Duodenal mucosa (tissue), 2 donors: ENCODE measurements at regions not wholly inside any gene's neighbourhood (a gene's known extent, or its start where the extent isn't known, plus 50 kb on each side); places are given as distances from the start of the nearest gene placed in this dataset.

Source experiments
- H3K27ac ChIP-seq: one replicate; pipeline ENCODE4 v1.7.0; 2013; ENCODE audit warnings: low read depth, low read length
- H3K27me3 ChIP-seq, 2 donors: one replicate each; pipeline ENCODE4 v1.7.0; 2013; ENCODE audit warnings: low read length in 2 of 2, control low read depth in 1 of 2; ENCODE audit not compliant: insufficient read depth in 2 of 2, control insufficient read depth in 1 of 2
- H3K36me3 ChIP-seq, 2 donors: one replicate each; pipeline ENCODE4 v1.7.0; 2013; ENCODE audit warnings: low read length in 2 of 2, control low read depth in 1 of 2; ENCODE audit not compliant: insufficient read depth in 2 of 2, control insufficient read depth in 1 of 2
- H3K4me1 ChIP-seq, 2 donors: one replicate each; pipeline ENCODE4 v1.7.0; 2013; ENCODE audit warnings: low read length in 2 of 2, control low read depth in 1 of 2; ENCODE audit not compliant: insufficient read depth in 2 of 2, control insufficient read depth in 1 of 2
- H3K4me3 ChIP-seq, 2 donors: one replicate each; pipeline ENCODE4 v1.7.0; 2013; ENCODE audit warnings: low read length in 2 of 2, low read depth in 1 of 2
- H3K9ac ChIP-seq, 2 donors: one replicate each; pipeline ENCODE4 v1.7.0; 2013; ENCODE audit warnings: low read length in 2 of 2, low read depth in 1 of 2
- H3K9me3 ChIP-seq, 2 donors: one replicate each; pipeline ENCODE4 v1.7.0; 2013; ENCODE audit warnings: low read length in 2 of 2, control low read depth in 1 of 2; ENCODE audit not compliant: control insufficient read depth in 1 of 2

- Histone ChIP-seq H3K4me3 (no peak overlapping the region), H3K4me1 (no peaks in the 10 kb centered on the region), H3K27me3 (no peaks in the 10 kb centered on the region), H3K36me3 (no peaks in the 10 kb centered on the region), H3K27ac (no peak overlapping the region), H3K9ac (no peak overlapping the region), H3K9me3 (peaks cover 0 to 10% of the 10 kb centered on the region in 2 donors)
Observed at GRCh38 chr12:74071182-74071581, 466.5 kb upstream of the ATXN7L3B start.

- Histone ChIP-seq H3K4me1 (no peaks in the 10 kb centered on the region), H3K27ac (no peak overlapping the region), H3K36me3 (no peaks in the 10 kb centered on the region), H3K4me3 (no peak overlapping the region), H3K9me3 (no peaks in the 10 kb centered on the region), H3K27me3 (no peaks in the 10 kb centered on the region), H3K9ac (no peak overlapping the region)
Observed at GRCh38 chr12:74076918-74077317, 460.7 kb upstream of the ATXN7L3B start.

- Histone ChIP-seq H3K27ac (no peak overlapping the region), H3K9me3 (no peaks in the 10 kb centered on the region), H3K36me3 (no peaks in the 10 kb centered on the region), H3K9ac (no peak overlapping the region), H3K27me3 (no peaks in the 10 kb centered on the region), H3K4me1 (no peaks in the 10 kb centered on the region), H3K4me3 (no peak overlapping the region)
Observed at GRCh38 chr12:74105434-74105833, 432.2 kb upstream of the ATXN7L3B start.

GRCh38 chr12:74108729-74109128, 428.9 kb upstream of the ATXN7L3B start:
- Histone ChIP-seq H3K9ac (no peak overlapping the region), H3K9me3 (no peaks in the 10 kb centered on the region), H3K4me1 (no peaks in the 10 kb centered on the region), H3K27ac (no peak overlapping the region), H3K36me3 (no peaks in the 10 kb centered on the region), H3K27me3 (no peaks in the 10 kb centered on the region), H3K4me3 (no peak overlapping the region)

- H3K27me3 ChIP-seq, result no peaks in the 10 kb centered on the region
- H3K9me3 ChIP-seq, result no peaks in the 10 kb centered on the region
- no peak overlapping the region for H3K27ac ChIP-seq
- no peak overlapping the region for H3K4me3 ChIP-seq
- H3K9ac ChIP-seq, result no peak overlapping the region
- H3K36me3 ChIP-seq, result no peaks in the 10 kb centered on the region
- H3K4me1 ChIP-seq, result no peaks in the 10 kb centered on the region
Observed at GRCh38 chr12:74111688-74112360, 425.8 kb upstream of the ATXN7L3B start.

GRCh38 chr12:74119811-74120362, 417.7 kb upstream of the ATXN7L3B start:
- Histone ChIP-seq H3K9me3 (no peaks in the 10 kb centered on the region), H3K4me1 (no peaks in the 10 kb centered on the region), H3K27ac (no peak overlapping the region), H3K9ac (no peak overlapping the region), H3K27me3 (no peaks in the 10 kb centered on the region), H3K36me3 (no peaks in the 10 kb centered on the region), H3K4me3 (no peak overlapping the region)

GRCh38 chr12:74120644-74121043, 417.0 kb upstream of the ATXN7L3B start:
- Histone ChIP-seq H3K4me1 (no peaks in the 10 kb centered on the region), H3K4me3 (no peak overlapping the region), H3K27me3 (no peaks in the 10 kb centered on the region), H3K36me3 (no peaks in the 10 kb centered on the region), H3K27ac (no peak overlapping the region), H3K9ac (no peak overlapping the region), H3K9me3 (no peaks in the 10 kb centered on the region)

- no peak overlapping the region for H3K9ac ChIP-seq
Observed at GRCh38 chr12:74129702-74130101, 407.9 kb upstream of the ATXN7L3B start.

GRCh38 chr12:74144396-74144795, 393.2 kb upstream of the ATXN7L3B start:
- H3K27ac ChIP-seq, result no peak overlapping the region
- no peaks in the 10 kb centered on the region for H3K4me1 ChIP-seq
- no peak overlapping the region for H3K4me3 ChIP-seq
- H3K9me3 ChIP-seq, result no peaks in the 10 kb centered on the region
- no peaks in the 10 kb centered on the region for H3K36me3 ChIP-seq
- H3K9ac ChIP-seq, result no peak overlapping the region
- H3K27me3 ChIP-seq, result no peaks in the 10 kb centered on the region

More at GRCh38 chr12:74129702-74130101, 407.9 kb upstream of the ATXN7L3B start:
- Histone ChIP-seq H3K4me1 (no peaks in the 10 kb centered on the region), H3K9me3 (no peaks in the 10 kb centered on the region), H3K27me3 (no peaks in the 10 kb centered on the region), H3K36me3 (no peaks in the 10 kb centered on the region), H3K4me3 (no peak overlapping the region), H3K27ac (no peak overlapping the region)

- no peaks in the 10 kb centered on the region for H3K27me3 ChIP-seq
- H3K9me3 ChIP-seq, result no peaks in the 10 kb centered on the region
- no peaks in the 10 kb centered on the region for H3K4me1 ChIP-seq
- no peak overlapping the region for H3K4me3 ChIP-seq
- H3K27ac ChIP-seq, result no peak overlapping the region
- no peaks in the 10 kb centered on the region for H3K36me3 ChIP-seq
- no peak overlapping the region for H3K9ac ChIP-seq
Observed at GRCh38 chr12:74145328-74145727, 392.3 kb upstream of the ATXN7L3B start.
